HEK293T (cell line): ENCODE measurements at regions not wholly inside any gene's neighbourhood (a gene's known extent, or its start where the extent isn't known, plus 50 kb on each side); places are given as distances from the start of the nearest gene placed in this dataset.

Source experiments
- CTCF ChIA-PET: fragments of 350-600 bp; formaldehyde crosslinking; extraction: SDS; loops from one replicate; lab custom pipeline; 2021; ENCODE audit warnings: antibody characterized with exemption, inconsistent platforms; lab: Yijun Ruan, JAX
- POLR2A ChIA-PET: fragments of 350-600 bp; formaldehyde crosslinking; extraction: SDS; loops from one replicate; lab custom pipeline; 2020; ENCODE audit warnings: antibody characterized with exemption, inconsistent platforms; lab: Yijun Ruan, JAX
- DNase-seq: peaks from one replicate; pipeline ENCODE4 v3.0.0; 2012; ENCODE audit warnings: mixed read lengths; ENCODE audit errors: extremely low spot score
- ARNT ChIP-seq: fragments of 450-650 bp; IDR thresholded peaks from 2 replicates; pipeline ENCODE4 v1.6.1; 2017; ENCODE audit warnings: mild to moderate bottlenecking
- BHLHE40 ChIP-seq: fragments of 450-650 bp; IDR thresholded peaks from 2 replicates; pipeline ENCODE4 v1.6.1; 2016; ENCODE audit warnings: mild to moderate bottlenecking, moderate library complexity, borderline replicate concordance
- CTBP1 ChIP-seq: fragments of 450-650 bp; IDR thresholded peaks from 2 replicates; pipeline ENCODE4 v1.6.1; 2016; ENCODE audit warnings: borderline replicate concordance
- ELF4 ChIP-seq: fragments of 450-650 bp; IDR thresholded peaks from 2 replicates; pipeline ENCODE4 v1.6.1; 2017; ENCODE audit warnings: antibody characterized with exemption
- FOXA1 ChIP-seq: fragments of 450-650 bp; IDR thresholded peaks from 2 replicates; pipeline ENCODE4 v1.6.1; 2016; ENCODE audit warnings: mild to moderate bottlenecking
- FOXK2 ChIP-seq: fragments of 450-650 bp; IDR thresholded peaks from 2 replicates; pipeline ENCODE4 v1.6.1; 2016; ENCODE audit warnings: mild to moderate bottlenecking
- FOXM1 ChIP-seq: fragments of 450-650 bp; IDR thresholded peaks from 2 replicates; pipeline ENCODE4 v1.6.1; 2017; ENCODE audit warnings: mild to moderate bottlenecking, borderline replicate concordance
- HDGF ChIP-seq: fragments of 450-650 bp; IDR thresholded peaks from 2 replicates; pipeline ENCODE4 v1.6.1; 2017; ENCODE audit warnings: antibody characterized with exemption, borderline replicate concordance
- L3MBTL2 ChIP-seq: fragments of 450-650 bp; conservative IDR thresholded peaks from 2 replicates; pipeline ENCODE4 v1.6.1; 2016; ENCODE audit warnings: mild to moderate bottlenecking
- LEF1 ChIP-seq: fragments of 450-650 bp; IDR thresholded peaks from 2 replicates; pipeline ENCODE4 v1.6.1; 2017; ENCODE audit warnings: mild to moderate bottlenecking, borderline replicate concordance
- NFRKB ChIP-seq: fragments of 450-650 bp; IDR thresholded peaks from 2 replicates; pipeline ENCODE4 v1.6.1; 2016; ENCODE audit warnings: mild to moderate bottlenecking, moderate library complexity
- SP1 ChIP-seq: fragments of 450-650 bp; IDR thresholded peaks from 2 replicates; pipeline ENCODE4 v1.6.1; 2017
- SUZ12 ChIP-seq: fragments of 450-650 bp; IDR thresholded peaks from 2 replicates; pipeline ENCODE4 v1.6.1; 2016; ENCODE audit warnings: mild to moderate bottlenecking
- TARDBP ChIP-seq: fragments of 450-650 bp; IDR thresholded peaks from 2 replicates; pipeline ENCODE4 v1.6.1; 2016
- ZNF384 ChIP-seq: fragments of 450-650 bp; IDR thresholded peaks from 2 replicates; pipeline ENCODE4 v1.6.1; 2016
- TF ChIP-seq, protein P1 (sequence below): fragments of 450-650 bp; IDR thresholded peaks from 2 replicates; pipeline ENCODE4 v1.6.1; 2016

GRCh38 chr16:20259541-20259940 lies 67.8 kb downstream of the GP2 start:
- no peak for DNase-seq
- POLR2A ChIA-PET = no interaction called here
- CTCF ChIA-PET = no interaction called here
- no peak for TF ChIP-seq CTBP1
- TF ChIP-seq HDGF = no peak
- TF ChIP-seq TARDBP = no peak
- TF ChIP-seq SUZ12 = no peak
- TF ChIP-seq ARNT = no peak
- TF ChIP-seq SP1 = no peak
- TF ChIP-seq, protein P1, sequence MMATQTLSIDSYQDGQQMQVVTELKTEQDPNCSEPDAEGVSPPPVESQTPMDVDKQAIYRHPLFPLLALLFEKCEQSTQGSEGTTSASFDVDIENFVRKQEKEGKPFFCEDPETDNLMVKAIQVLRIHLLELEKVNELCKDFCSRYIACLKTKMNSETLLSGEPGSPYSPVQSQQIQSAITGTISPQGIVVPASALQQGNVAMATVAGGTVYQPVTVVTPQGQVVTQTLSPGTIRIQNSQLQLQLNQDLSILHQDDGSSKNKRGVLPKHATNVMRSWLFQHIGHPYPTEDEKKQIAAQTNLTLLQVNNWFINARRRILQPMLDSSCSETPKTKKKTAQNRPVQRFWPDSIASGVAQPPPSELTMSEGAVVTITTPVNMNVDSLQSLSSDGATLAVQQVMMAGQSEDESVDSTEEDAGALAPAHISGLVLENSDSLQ = no peak
- no peak for TF ChIP-seq L3MBTL2

DNA sequence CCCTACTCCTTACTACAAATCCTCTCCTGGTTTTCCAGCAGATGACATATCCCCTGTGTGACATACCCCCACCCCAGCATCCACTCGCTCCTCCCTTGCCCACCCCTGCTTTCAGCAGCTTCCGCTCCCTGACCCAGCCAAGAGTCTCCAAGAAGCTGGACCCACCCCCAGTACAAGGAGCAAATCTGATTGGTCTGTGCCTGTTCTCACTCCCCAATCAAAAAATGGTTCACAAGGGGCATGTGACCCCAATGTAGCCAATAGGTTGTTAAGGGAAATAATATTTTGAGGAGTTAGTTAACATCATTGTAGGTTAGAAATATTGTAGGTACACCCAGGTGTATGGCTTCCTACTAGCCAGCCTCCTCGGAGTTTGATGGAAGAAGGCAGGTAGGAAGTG lies 70.1 kb downstream of the GP2 start:
- no peak for DNase-seq
- CTCF ChIA-PET = no interaction called here
- POLR2A ChIA-PET = no interaction called here
- TF ChIP-seq FOXA1 (no peak), LEF1 (no peak), FOXM1 (no peak), SP1 (no peak), SUZ12 (no peak), ELF4 (no peak)

GRCh38 chr16:20255002-20255401 lies 72.3 kb downstream of the GP2 start:
- TF ChIP-seq L3MBTL2 = no peak
- no peak for TF ChIP-seq NFRKB
- TF ChIP-seq FOXK2 = no peak
- no peak for TF ChIP-seq ZNF384
- no peak for TF ChIP-seq CTBP1
- TF ChIP-seq, protein P1 = no peak
- TF ChIP-seq LEF1 = no peak
- TF ChIP-seq TARDBP = no peak
- TF ChIP-seq ELF4 = no peak
- TF ChIP-seq FOXM1 = no peak
- TF ChIP-seq FOXA1 = no peak
- no peak for TF ChIP-seq HDGF
- TF ChIP-seq ARNT = no peak
- no peak for TF ChIP-seq SP1
- no peak for TF ChIP-seq SUZ12
- no peak for TF ChIP-seq BHLHE40
- POLR2A ChIA-PET = no interaction called here
- no peak for DNase-seq
- CTCF ChIA-PET = no interaction called here

GRCh38 chr16:20253825-20254224 lies 73.5 kb downstream of the GP2 start:
- CTCF ChIA-PET = no interaction called here
- TF ChIP-seq, protein P1 = no peak
- TF ChIP-seq NFRKB (no peak), HDGF (no peak), TARDBP (no peak), FOXA1 (no peak), BHLHE40 (no peak)
- no peak for DNase-seq
- POLR2A ChIA-PET = no interaction called here

DNA sequence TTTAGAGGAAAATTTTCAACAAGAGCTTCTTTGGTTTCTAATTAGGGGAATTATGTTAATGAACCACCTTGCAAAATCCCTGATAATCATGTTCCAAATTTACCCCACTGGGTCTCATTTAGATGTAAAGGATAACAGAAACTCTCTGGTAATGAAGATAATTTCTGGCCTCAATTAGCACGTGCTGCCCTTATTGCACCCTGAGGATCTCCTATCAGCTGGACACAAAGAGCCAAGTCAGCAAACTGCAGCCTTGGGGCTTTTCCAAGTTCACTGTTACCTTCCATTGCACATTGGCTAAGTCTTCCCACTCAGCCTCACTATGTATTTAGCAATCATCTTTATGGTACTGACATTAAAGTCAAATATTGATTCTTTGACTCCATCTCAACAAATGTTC lies 78.1 kb downstream of the GP2 start:
- POLR2A ChIA-PET = no interaction called here
- TF ChIP-seq CTBP1 (no peak), ELF4 (no peak), NFRKB (no peak), LEF1 (no peak), ARNT (no peak), ZNF384 (no peak), FOXM1 (no peak), BHLHE40 (no peak), TARDBP (no peak), FOXA1 (no peak), L3MBTL2 (no peak), SP1 (no peak), SUZ12 (no peak), HDGF (no peak)
- TF ChIP-seq, protein P1 = no peak
- no peak for DNase-seq
- CTCF ChIA-PET = no interaction called here

- TF ChIP-seq NFRKB (no peak), FOXA1 (no peak), CTBP1 (no peak), FOXK2 (no peak), HDGF (no peak), BHLHE40 (no peak), SP1 (no peak), ZNF384 (no peak), FOXM1 (no peak)
- TF ChIP-seq, protein P1 = no peak
- ChIA-PET CTCF (no interaction called here), POLR2A (no interaction called here)
- DNase-seq = no peak
These were observed 80.2 kb downstream of the GP2 start for GRCh38 chr16:20247076-20247475.
